ENCODE measurements at regions not wholly inside any gene's neighbourhood (a gene's known extent, or its start where the extent isn't known, plus 50 kb on each side); places are given as distances from the start of the nearest gene placed in this dataset.

- TF ChIP-seq, protein P1, sequence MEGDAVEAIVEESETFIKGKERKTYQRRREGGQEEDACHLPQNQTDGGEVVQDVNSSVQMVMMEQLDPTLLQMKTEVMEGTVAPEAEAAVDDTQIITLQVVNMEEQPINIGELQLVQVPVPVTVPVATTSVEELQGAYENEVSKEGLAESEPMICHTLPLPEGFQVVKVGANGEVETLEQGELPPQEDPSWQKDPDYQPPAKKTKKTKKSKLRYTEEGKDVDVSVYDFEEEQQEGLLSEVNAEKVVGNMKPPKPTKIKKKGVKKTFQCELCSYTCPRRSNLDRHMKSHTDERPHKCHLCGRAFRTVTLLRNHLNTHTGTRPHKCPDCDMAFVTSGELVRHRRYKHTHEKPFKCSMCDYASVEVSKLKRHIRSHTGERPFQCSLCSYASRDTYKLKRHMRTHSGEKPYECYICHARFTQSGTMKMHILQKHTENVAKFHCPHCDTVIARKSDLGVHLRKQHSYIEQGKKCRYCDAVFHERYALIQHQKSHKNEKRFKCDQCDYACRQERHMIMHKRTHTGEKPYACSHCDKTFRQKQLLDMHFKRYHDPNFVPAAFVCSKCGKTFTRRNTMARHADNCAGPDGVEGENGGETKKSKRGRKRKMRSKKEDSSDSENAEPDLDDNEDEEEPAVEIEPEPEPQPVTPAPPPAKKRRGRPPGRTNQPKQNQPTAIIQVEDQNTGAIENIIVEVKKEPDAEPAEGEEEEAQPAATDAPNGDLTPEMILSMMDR (IDR thresholded peaks at IDR 0.05; ENCODE audit: borderline replicate concordance, extremely low read depth, low read length, poor library complexity, severe bottlenecking) = no peak
- no peak for TF ChIP-seq EZH2 (IDR thresholded peaks at IDR 0.05; ENCODE audit: borderline replicate concordance, low read depth, low read length, severe bottlenecking)
Observed at GRCh38 chr9:115650768-115651167, 502.8 kb upstream of the PAPPA start.

Data from DND-41 (cell line).